ENCODE measurements at regions not wholly inside any gene's neighbourhood (a gene's known extent, or its start where the extent isn't known, plus 50 kb on each side); places are given as distances from the start of the nearest gene placed in this dataset.

- 72 to 73% methylated on average over 5 of the region's 5 CpGs for WGBS, 2 donors
- Histone ChIP-seq H3K27ac (no peak overlapping the region), H3K4me3 (no peak overlapping the region), H3K27me3 (no peaks in the 10 kb centered on the region), H3K36me3 (no peaks in the 10 kb centered on the region), H3K4me1 (no peaks in the 10 kb centered on the region), H3K9me3 (no peaks in the 10 kb centered on the region)
- intact Hi-C loops (cut with DNase I) = no loop called here
- DNase-seq = no peak
- no peak for TF ChIP-seq POLR2A (IDR thresholded peaks at IDR 0.05)
- TF ChIP-seq, protein P1, sequence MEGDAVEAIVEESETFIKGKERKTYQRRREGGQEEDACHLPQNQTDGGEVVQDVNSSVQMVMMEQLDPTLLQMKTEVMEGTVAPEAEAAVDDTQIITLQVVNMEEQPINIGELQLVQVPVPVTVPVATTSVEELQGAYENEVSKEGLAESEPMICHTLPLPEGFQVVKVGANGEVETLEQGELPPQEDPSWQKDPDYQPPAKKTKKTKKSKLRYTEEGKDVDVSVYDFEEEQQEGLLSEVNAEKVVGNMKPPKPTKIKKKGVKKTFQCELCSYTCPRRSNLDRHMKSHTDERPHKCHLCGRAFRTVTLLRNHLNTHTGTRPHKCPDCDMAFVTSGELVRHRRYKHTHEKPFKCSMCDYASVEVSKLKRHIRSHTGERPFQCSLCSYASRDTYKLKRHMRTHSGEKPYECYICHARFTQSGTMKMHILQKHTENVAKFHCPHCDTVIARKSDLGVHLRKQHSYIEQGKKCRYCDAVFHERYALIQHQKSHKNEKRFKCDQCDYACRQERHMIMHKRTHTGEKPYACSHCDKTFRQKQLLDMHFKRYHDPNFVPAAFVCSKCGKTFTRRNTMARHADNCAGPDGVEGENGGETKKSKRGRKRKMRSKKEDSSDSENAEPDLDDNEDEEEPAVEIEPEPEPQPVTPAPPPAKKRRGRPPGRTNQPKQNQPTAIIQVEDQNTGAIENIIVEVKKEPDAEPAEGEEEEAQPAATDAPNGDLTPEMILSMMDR (IDR thresholded peaks at IDR 0.05) = no peak
- TF ChIP-seq POLR2AphosphoS5 (IDR thresholded peaks at IDR 0.05) = no peak
- TF ChIP-seq EP300 (IDR thresholded peaks at IDR 0.05) = no peak
Measured at GRCh38 chr4:66921433-66921832, 623.9 kb downstream of the CENPC start.

GRCh38 chr4:66920514-66920913 lies 624.8 kb downstream of the CENPC start:
- intact Hi-C loops (cut with DNase I) = no loop called here
- TF ChIP-seq POLR2AphosphoS5 (IDR thresholded peaks at IDR 0.05) (no peak), POLR2A (IDR thresholded peaks at IDR 0.05) (no peak), EP300 (IDR thresholded peaks at IDR 0.05) (no peak)
- TF ChIP-seq, protein P1 (IDR thresholded peaks at IDR 0.05) = no peak
- DNase-seq = no peak
- Histone ChIP-seq H3K27ac (no peak overlapping the region), H3K27me3 (no peaks in the 10 kb centered on the region), H3K4me1 (no peaks in the 10 kb centered on the region), H3K9me3 (no peaks in the 10 kb centered on the region), H3K36me3 (no peaks in the 10 kb centered on the region), H3K4me3 (no peak overlapping the region)
- WGBS, 2 donors = 79 to 85% methylated on average over 10 of the region's 10 CpGs

GRCh38 chr4:66911880-66912279 lies 633.4 kb downstream of the CENPC start:
- H3K4me1 ChIP-seq = peaks cover 0 to 5% (median 0%) of the 10 kb centered on the region in 4 donors
- no peaks in the 10 kb centered on the region for H3K9me3 ChIP-seq
- H3K27ac ChIP-seq = no peak overlapping the region
- no peak for DNase-seq
- intact Hi-C loops (cut with DNase I) = no loop called here
- WGBS, 2 donors = 74 to 91% methylated on average over 2 of the region's 2 CpGs
- H3K27me3 ChIP-seq = no peaks in the 10 kb centered on the region
- no peak overlapping the region for H3K4me3 ChIP-seq
- TF ChIP-seq, protein P1 (IDR thresholded peaks at IDR 0.05) = no peak
- no peak for TF ChIP-seq POLR2AphosphoS5 (IDR thresholded peaks at IDR 0.05)
- H3K36me3 ChIP-seq = no peaks in the 10 kb centered on the region

GRCh38 chr4:66906314-66906713 lies 639.0 kb downstream of the CENPC start:
- intact Hi-C loops (cut with DNase I) = no loop called here
- WGBS, 2 donors = 14 to 33% methylated on average over 2 of the region's 2 CpGs
- no peaks in the 10 kb centered on the region for H3K9me3 ChIP-seq

More at GRCh38 chr4:66906314-66906713, 639.0 kb downstream of the CENPC start:
- no peak for DNase-seq
- Histone ChIP-seq H3K4me1 (no peaks in the 10 kb centered on the region), H3K36me3 (no peaks in the 10 kb centered on the region), H3K4me3 (no peak overlapping the region), H3K27ac (no peak overlapping the region), H3K27me3 (no peaks in the 10 kb centered on the region)
- no peak for TF ChIP-seq POLR2A (IDR thresholded peaks at IDR 0.05)
- TF ChIP-seq POLR2AphosphoS5 (IDR thresholded peaks at IDR 0.05) = no peak
- TF ChIP-seq, protein P1 (IDR thresholded peaks at IDR 0.05) = no peak
- no peak for TF ChIP-seq EP300 (IDR thresholded peaks at IDR 0.05)
